H9 (cell line): ENCODE measurements at regions not wholly inside any gene's neighbourhood (a gene's known extent, or its start where the extent isn't known, plus 50 kb on each side); places are given as distances from the start of the nearest gene placed in this dataset.

Experiments used
- DNase-seq: peaks from one replicate; pipeline ENCODE4 v3.0.0-alpha.2; 2017
- H2AFZ ChIP-seq: one replicate; pipeline ENCODE4 v1.6.1; 2013; ENCODE audit warnings: mild to moderate bottlenecking, low read length, control low read depth, moderate library complexity
- H2AK5ac ChIP-seq: 2 replicates; pipeline ENCODE4 v1.6.1; 2013; ENCODE audit warnings: low read length, control low read depth, mixed read lengths; ENCODE audit not compliant: insufficient read length
- H2BK120ac ChIP-seq: one replicate; pipeline ENCODE4 v1.6.1; 2013; ENCODE audit warnings: low read depth, mild to moderate bottlenecking, low read length, control low read depth, inconsistent platforms; ENCODE audit not compliant: poor library complexity, severe bottlenecking
- H2BK12ac ChIP-seq: 2 replicates; pipeline ENCODE4 v1.6.1; 2013; ENCODE audit warnings: low read length, control low read depth, mixed read lengths, low read depth; ENCODE audit not compliant: insufficient read length
- H2BK15ac ChIP-seq: 2 replicates; pipeline ENCODE4 v1.6.1; 2013; ENCODE audit warnings: low read depth, low read length, control low read depth
- H2BK20ac ChIP-seq: one replicate; pipeline ENCODE4 v1.6.1; 2013; ENCODE audit warnings: low read depth, mild to moderate bottlenecking, low read length, control low read depth, inconsistent platforms; ENCODE audit not compliant: poor library complexity, severe bottlenecking
- H2BK5ac ChIP-seq: 2 replicates; pipeline ENCODE4 v1.6.1; 2013; ENCODE audit warnings: low read length, control low read depth, mixed read lengths; ENCODE audit not compliant: insufficient read length
- H3K14ac ChIP-seq: 2 replicates; pipeline ENCODE4 v1.6.1; 2013; ENCODE audit warnings: low read length, control low read depth; ENCODE audit not compliant: insufficient read depth
- H3K18ac ChIP-seq: 2 replicates; pipeline ENCODE4 v1.6.1; 2013; ENCODE audit warnings: low read depth, mild to moderate bottlenecking, mixed read lengths, low read length, control low read depth; ENCODE audit not compliant: insufficient read length
- H3K23ac ChIP-seq: 2 replicates; pipeline ENCODE4 v1.6.1; 2013; ENCODE audit warnings: low read length, control low read depth, mixed read lengths, low read depth; ENCODE audit not compliant: insufficient read length
- H3K23me2 ChIP-seq: 2 replicates; pipeline ENCODE4 v1.6.1; 2013; ENCODE audit warnings: low read depth, mild to moderate bottlenecking, mixed read lengths, low read length, control low read depth; ENCODE audit not compliant: insufficient read length, poor library complexity, severe bottlenecking
- H3K27ac ChIP-seq: 2 replicates; pipeline ENCODE4 v1.5.1; 2013; ENCODE audit warnings: low read length, control low read depth, mixed read lengths, low read depth; ENCODE audit not compliant: insufficient read length
- H3K27me3 ChIP-seq: 2 replicates; pipeline ENCODE4 v1.6.1; 2013; ENCODE audit warnings: low read length, control low read depth, inconsistent platforms; ENCODE audit not compliant: insufficient read depth
- H3K4ac ChIP-seq: 2 replicates; pipeline ENCODE4 v1.6.1; 2013; ENCODE audit warnings: low read depth, mild to moderate bottlenecking, control low read depth, inconsistent platforms, low read length, moderate library complexity
- H3K4me1 ChIP-seq: 2 replicates; pipeline ENCODE4 v1.6.1; 2013; ENCODE audit warnings: low read length, control low read depth, inconsistent platforms; ENCODE audit not compliant: insufficient read depth
- H3K4me2 ChIP-seq: 2 replicates; pipeline ENCODE4 v1.6.1; 2013; ENCODE audit warnings: low read length, control low read depth, mixed read lengths; ENCODE audit not compliant: insufficient read length, insufficient read depth
- H3K56ac ChIP-seq: 2 replicates; pipeline ENCODE4 v1.6.1; 2013; ENCODE audit warnings: low read depth, mild to moderate bottlenecking, mixed read lengths, low read length, control low read depth; ENCODE audit not compliant: insufficient read length
- H3K79me1 ChIP-seq: 2 replicates; pipeline ENCODE4 v1.6.1; 2013; ENCODE audit warnings: low read depth, mild to moderate bottlenecking, moderate library complexity, low read length, control low read depth, inconsistent platforms; ENCODE audit not compliant: insufficient read depth, poor library complexity, severe bottlenecking
- H3K79me2 ChIP-seq: 2 replicates; pipeline ENCODE4 v1.6.1; 2013; ENCODE audit warnings: low read length, control low read depth, inconsistent platforms; ENCODE audit not compliant: insufficient read depth
- H3K9ac ChIP-seq: 2 replicates; pipeline ENCODE4 v1.6.1; 2013; ENCODE audit warnings: low read length, control low read depth, mixed read lengths; ENCODE audit not compliant: insufficient read length; ENCODE audit errors: extremely low read depth
- H3K9me3 ChIP-seq: one replicate; pipeline ENCODE4 v1.6.1; 2013; ENCODE audit warnings: low read depth, low read length, inconsistent platforms; ENCODE audit not compliant: control insufficient read depth
- H3T11ph ChIP-seq: one replicate; pipeline ENCODE4 v1.6.1; 2013; ENCODE audit warnings: mild to moderate bottlenecking, low read length, control low read depth, inconsistent platforms
- H4K20me1 ChIP-seq: one replicate; pipeline ENCODE4 v1.6.1; 2013; ENCODE audit not compliant: control insufficient read depth, insufficient read length, insufficient read depth
- H4K5ac ChIP-seq: 2 replicates; pipeline ENCODE4 v1.6.1; 2013; ENCODE audit warnings: low read depth, mild to moderate bottlenecking, mixed read lengths, low read length, control low read depth; ENCODE audit not compliant: insufficient read length
- H4K8ac ChIP-seq: replicated peaks from 2 replicates; pipeline ENCODE4 v1.6.1; 2013; ENCODE audit warnings: low read length, control low read depth, mixed read lengths, low read depth; ENCODE audit not compliant: insufficient read length
- H4K91ac ChIP-seq: 2 replicates; pipeline ENCODE4 v1.6.1; 2013; ENCODE audit warnings: low read depth, mild to moderate bottlenecking, moderate library complexity, mixed read lengths, low read length, control low read depth; ENCODE audit not compliant: insufficient read length
- H3K27ac Mint-ChIP-seq, 3 experiments: 2 replicates in 2 of 3; 3 replicates in 1 of 3; pipeline ENCODE4 v1.8.0; 2020 to 2021; ENCODE audit warnings: mixed read lengths in 3 of 3, mild to moderate bottlenecking in 1 of 3, moderate library complexity in 1 of 3
- H3K27me3 Mint-ChIP-seq: 2 replicates; pipeline ENCODE4 v1.8.0; 2021; ENCODE audit warnings: low read depth, mild to moderate bottlenecking, moderate library complexity, mixed read lengths
- H3K36me3 Mint-ChIP-seq, 3 experiments: 2 replicates in 2 of 3; 3 replicates in 1 of 3; pipeline ENCODE4 v1.8.0; 2020 to 2021; ENCODE audit warnings: low read depth in 3 of 3, mixed read lengths in 3 of 3; ENCODE audit not compliant: insufficient read depth in 1 of 3
- H3K4me1 Mint-ChIP-seq, 2 experiments: 2 replicates each; pipeline ENCODE4 v1.8.0; 2020; ENCODE audit warnings: mixed read lengths in 2 of 2
- H3K4me3 Mint-ChIP-seq, 2 experiments: 2 replicates in 1 of 2; 3 replicates in 1 of 2; pipeline ENCODE4 v1.8.0; 2020 to 2021; ENCODE audit warnings: mild to moderate bottlenecking in 2 of 2, mixed read lengths in 2 of 2, moderate library complexity in 1 of 2
- H3K9me3 Mint-ChIP-seq, 2 experiments: 2 replicates in 1 of 2; 3 replicates in 1 of 2; pipeline ENCODE4 v1.8.0; 2020; ENCODE audit warnings: mild to moderate bottlenecking in 2 of 2, mixed read lengths in 2 of 2, moderate library complexity in 1 of 2
- CTCF ChIP-seq: fragments of 200-600 bp; sonication (generic); conservative IDR thresholded peaks from 3 replicates; pipeline ENCODE4 v1.8.0; 2021; ENCODE audit warnings: antibody characterized with exemption, mild to moderate bottlenecking
- WGBS: extraction: QIAGEN DNeasy Blood & Tissue Kit; methylation state at CpG from one replicate; pipeline ENCODE4 v1.1.7; 2013; ENCODE audit warnings: missing lambda C conversion rate, low lambda C conversion rate, mixed read lengths; ENCODE audit not compliant: insufficient read length; ENCODE audit errors: extremely low coverage; 5-methylcytosine and 5-hydroxymethylcytosine counted together

DNA sequence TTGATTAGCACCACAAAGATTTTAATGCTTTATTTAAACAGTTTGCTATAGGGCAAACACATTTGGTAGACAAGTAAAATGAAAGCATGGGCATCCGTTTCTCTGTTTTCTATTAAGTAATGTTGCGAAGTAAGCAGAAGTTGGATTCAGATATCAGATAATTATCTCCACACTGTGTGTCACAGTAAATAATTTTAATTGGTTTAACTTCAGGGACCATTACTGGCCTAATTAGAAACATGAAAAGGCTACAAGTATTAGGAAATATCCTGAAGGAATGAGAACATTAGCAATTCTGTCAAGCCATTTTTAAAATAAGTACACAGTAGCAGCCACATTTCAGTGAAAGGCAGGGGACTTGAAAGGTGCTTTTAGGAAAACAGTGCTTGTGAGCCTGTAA lies 975.4 kb downstream of the NR2F1-AS1 start:
- H2BK12ac ChIP-seq = no peak overlapping the region
- no peaks in the 10 kb centered on the region for H3K27me3 Mint-ChIP-seq
- H3K27ac ChIP-seq = no peak overlapping the region

More for the DNA sequence above, 975.4 kb downstream of the NR2F1-AS1 start:
- H3K9me3 Mint-ChIP-seq = peaks cover 0 to 2% of the 10 kb centered on the region in 2 experiments; a peak in 2 of 5 replicates
- Histone ChIP-seq H2AFZ (no peak overlapping the region), H4K91ac (no peak overlapping the region), H2BK5ac (no peak overlapping the region), H3K27me3 (no peaks in the 10 kb centered on the region), H4K8ac (no peak overlapping the region), H3K9me3 (no peaks in the 10 kb centered on the region), H2BK15ac (no peak overlapping the region), H3K18ac (no peak overlapping the region), H3K4me1 (no peaks in the 10 kb centered on the region), H3K9ac (no peak overlapping the region), H4K20me1 (no peaks in the 10 kb centered on the region), H3K4me2 (no peak overlapping the region), H3T11ph (no peak overlapping the region), H2AK5ac (no peak overlapping the region), H3K23ac (no peak overlapping the region), H3K14ac (no peak overlapping the region), H3K4ac (no peak overlapping the region), H2BK120ac (no peak overlapping the region), H2BK20ac (no peak overlapping the region), H3K79me2 (no peaks in the 10 kb centered on the region), H4K5ac (no peak overlapping the region), H3K56ac (no peak overlapping the region), H3K79me1 (no peaks in the 10 kb centered on the region), H3K23me2 (no peaks in the 10 kb centered on the region)
- WGBS = no CpG with 5 or more reads among the region's 2 CpGs
- TF ChIP-seq CTCF = no peak
- no peaks in the 10 kb centered on the region for H3K4me1 Mint-ChIP-seq
- no peak for DNase-seq
- H3K27ac Mint-ChIP-seq = no peak overlapping the region
- H3K4me3 Mint-ChIP-seq = no peak overlapping the region
- H3K36me3 Mint-ChIP-seq = no peaks in the 10 kb centered on the region; a peak in 1 of 7 replicates
